ENCODE measurements at regions not wholly inside any gene's neighbourhood (a gene's known extent, or its start where the extent isn't known, plus 50 kb on each side); places are given as distances from the start of the nearest gene placed in this dataset.
"Not testable (repeated sequence)": the region's sequence is repeated elsewhere in the genome, so short reads cannot be mapped to it uniquely, and the experiment has no call there.

GRCh38 chr16:29296176-29296575, 110.3 kb downstream of the NPIPB11 start:
- H3K4me1 ChIP-seq (ENCODE audit: control insufficient read depth, insufficient read depth, low read length); H2AFZ ChIP-seq (ENCODE audit: control insufficient read depth, low read depth, low read length); H3K9ac ChIP-seq (ENCODE audit: control insufficient read depth, insufficient read depth, low read length); H3K36me3 ChIP-seq (ENCODE audit: control insufficient read depth in 2 of 2, insufficient read depth in 2 of 2, low read length in 1 of 2); H3K4me3 ChIP-seq; ATAC-seq; DNase-seq (ENCODE audit: low read depth, low spot score); in situ Hi-C loops (cut with MboI); FAIRE-seq; H3K79me2 ChIP-seq (ENCODE audit: control insufficient read depth, insufficient read depth, low read length); H3K9me3 ChIP-seq (replicated peaks; ENCODE audit: control insufficient read depth, insufficient read depth, low read length); H3K4me2 ChIP-seq (ENCODE audit: control insufficient read depth, insufficient read depth); H3K27me3 ChIP-seq (replicated peaks in 1 of 2; ENCODE audit: control insufficient read depth in 2 of 2, insufficient read depth in 2 of 2, low read length in 1 of 2); RAD21 ChIA-PET (ENCODE audit: unreplicated experiment); intact Hi-C loops (cut with micrococcal nuclease; ENCODE audit: unreplicated experiment); SMC1A ChIA-PET (ENCODE audit: uncharacterized antibody, unreplicated experiment); POLR2A ChIA-PET; H3K27ac ChIP-seq (ENCODE audit: control insufficient read depth, insufficient read depth); CTCF ChIA-PET; BruUV-seq (replicated peaks); H4K20me1 ChIP-seq (ENCODE audit: control insufficient read depth, insufficient read depth): not testable (repeated sequence)
- WGBS (ENCODE audit: insufficient coverage, insufficient replicate concordance, low lambda C conversion rate, missing lambda C conversion rate): 26% methylated on average over 11 of the region's 11 CpGs

GRCh38 chr16:29294951-29295795, 111.3 kb downstream of the NPIPB11 start:
- RAD21 ChIA-PET (ENCODE audit: unreplicated experiment); CTCF ChIA-PET; intact Hi-C loops (cut with micrococcal nuclease; ENCODE audit: unreplicated experiment): not testable (repeated sequence)

GRCh38 chr16:29294400-29294933, 112.0 kb downstream of the NPIPB11 start:
- BruUV-seq (replicated peaks); ATAC-seq; POLR2A ChIA-PET; H3K4me1 ChIP-seq (ENCODE audit: control insufficient read depth, insufficient read depth, low read length); DNase-seq (ENCODE audit: low read depth, low spot score); H3K36me3 ChIP-seq (ENCODE audit: control insufficient read depth in 2 of 2, insufficient read depth in 2 of 2, low read length in 1 of 2); H2AFZ ChIP-seq (ENCODE audit: control insufficient read depth, low read depth, low read length); RAD21 ChIA-PET (ENCODE audit: unreplicated experiment); intact Hi-C loops (cut with micrococcal nuclease; ENCODE audit: unreplicated experiment); H3K9me3 ChIP-seq (replicated peaks; ENCODE audit: control insufficient read depth, insufficient read depth, low read length); H3K9ac ChIP-seq (ENCODE audit: control insufficient read depth, insufficient read depth, low read length); H4K20me1 ChIP-seq (ENCODE audit: control insufficient read depth, insufficient read depth); H3K4me2 ChIP-seq (ENCODE audit: control insufficient read depth, insufficient read depth); H3K27me3 ChIP-seq (replicated peaks in 1 of 2; ENCODE audit: control insufficient read depth in 2 of 2, insufficient read depth in 2 of 2, low read length in 1 of 2); H3K27ac ChIP-seq (ENCODE audit: control insufficient read depth, insufficient read depth); in situ Hi-C loops (cut with MboI); H3K79me2 ChIP-seq (ENCODE audit: control insufficient read depth, insufficient read depth, low read length); CTCF ChIA-PET; FAIRE-seq; SMC1A ChIA-PET (ENCODE audit: uncharacterized antibody, unreplicated experiment); H3K4me3 ChIP-seq: not testable (repeated sequence)
- WGBS (ENCODE audit: insufficient coverage, insufficient replicate concordance, low lambda C conversion rate, missing lambda C conversion rate): 50% methylated on average over 12 of the region's 12 CpGs

More at GRCh38 chr16:29294951-29295795, 111.3 kb downstream of the NPIPB11 start:
- FAIRE-seq; H4K20me1 ChIP-seq (ENCODE audit: control insufficient read depth, insufficient read depth); in situ Hi-C loops (cut with MboI); BruUV-seq (replicated peaks); ATAC-seq; H3K27ac ChIP-seq (ENCODE audit: control insufficient read depth, insufficient read depth); H3K36me3 ChIP-seq (ENCODE audit: control insufficient read depth in 2 of 2, insufficient read depth in 2 of 2, low read length in 1 of 2); H3K4me3 ChIP-seq; H3K27me3 ChIP-seq (replicated peaks in 1 of 2; ENCODE audit: control insufficient read depth in 2 of 2, insufficient read depth in 2 of 2, low read length in 1 of 2); POLR2A ChIA-PET; H3K79me2 ChIP-seq (ENCODE audit: control insufficient read depth, insufficient read depth, low read length); H3K4me2 ChIP-seq (ENCODE audit: control insufficient read depth, insufficient read depth); SMC1A ChIA-PET (ENCODE audit: uncharacterized antibody, unreplicated experiment); H3K9me3 ChIP-seq (replicated peaks; ENCODE audit: control insufficient read depth, insufficient read depth, low read length); H3K4me1 ChIP-seq (ENCODE audit: control insufficient read depth, insufficient read depth, low read length); H3K9ac ChIP-seq (ENCODE audit: control insufficient read depth, insufficient read depth, low read length); DNase-seq (ENCODE audit: low read depth, low spot score); H2AFZ ChIP-seq (ENCODE audit: control insufficient read depth, low read depth, low read length): not testable (repeated sequence)
- WGBS (ENCODE audit: insufficient coverage, insufficient replicate concordance, low lambda C conversion rate, missing lambda C conversion rate): 45% methylated on average over 21 of the region's 21 CpGs

- CTCF ChIA-PET; RAD21 ChIA-PET (ENCODE audit: unreplicated experiment); H3K4me3 ChIP-seq; H3K27me3 ChIP-seq (replicated peaks in 1 of 2; ENCODE audit: control insufficient read depth in 2 of 2, insufficient read depth in 2 of 2, low read length in 1 of 2); H3K79me2 ChIP-seq (ENCODE audit: control insufficient read depth, insufficient read depth, low read length); H2AFZ ChIP-seq (ENCODE audit: control insufficient read depth, low read depth, low read length); intact Hi-C loops (cut with micrococcal nuclease; ENCODE audit: unreplicated experiment); DNase-seq (ENCODE audit: low read depth, low spot score); H3K27ac ChIP-seq (ENCODE audit: control insufficient read depth, insufficient read depth); H3K36me3 ChIP-seq (ENCODE audit: control insufficient read depth in 2 of 2, insufficient read depth in 2 of 2, low read length in 1 of 2); H3K9me3 ChIP-seq (replicated peaks; ENCODE audit: control insufficient read depth, insufficient read depth, low read length); H3K4me2 ChIP-seq (ENCODE audit: control insufficient read depth, insufficient read depth); H4K20me1 ChIP-seq (ENCODE audit: control insufficient read depth, insufficient read depth); in situ Hi-C loops (cut with MboI); POLR2A ChIA-PET; ATAC-seq; BruUV-seq (replicated peaks); H3K4me1 ChIP-seq (ENCODE audit: control insufficient read depth, insufficient read depth, low read length); SMC1A ChIA-PET (ENCODE audit: uncharacterized antibody, unreplicated experiment); FAIRE-seq; H3K9ac ChIP-seq (ENCODE audit: control insufficient read depth, insufficient read depth, low read length): not testable (repeated sequence)
- no CpG with 5 or more reads among the region's 9 CpGs for WGBS (ENCODE audit: insufficient coverage, insufficient replicate concordance, low lambda C conversion rate, missing lambda C conversion rate)
These were observed 113.0 kb downstream of the NPIPB11 start for GRCh38 chr16:29293545-29293944.

All from GM12878 (cell line).